MM.1S (cell line): ENCODE measurements at regions not wholly inside any gene's neighbourhood (a gene's known extent, or its start where the extent isn't known, plus 50 kb on each side); places are given as distances from the start of the nearest gene placed in this dataset.

ENCODE experiments used
- DNase-seq: peaks from one replicate; pipeline ENCODE4 v3.0.0-alpha.2; 2015
- H2AFZ ChIP-seq: fragments of 300-600 bp; sonication (generic); 2 replicates; pipeline ENCODE4 v1.6.0; 2016; ENCODE audit warnings: antibody characterized with exemption, low read length
- H3F3A ChIP-seq: fragments of 300-600 bp; sonication (generic); 2 replicates; pipeline ENCODE4 v1.6.1; 2016; ENCODE audit warnings: mild to moderate bottlenecking, antibody characterized with exemption, low read length, moderate library complexity, mixed read lengths; ENCODE audit not compliant: insufficient read depth
- H3K27ac ChIP-seq: fragments of 300-600 bp; sonication (generic); 2 replicates; pipeline ENCODE4 v1.5.1; 2016; ENCODE audit warnings: mild to moderate bottlenecking, low read length
- H3K27me3 ChIP-seq: fragments of 300-600 bp; sonication (generic); replicated peaks from 2 replicates; pipeline ENCODE4 v1.6.0; 2016; ENCODE audit warnings: low read length; ENCODE audit not compliant: insufficient read depth
- H3K36me3 ChIP-seq: fragments of 300-600 bp; sonication (generic); replicated peaks from 2 replicates; pipeline ENCODE4 v1.6.1; 2016; ENCODE audit warnings: mild to moderate bottlenecking, low read length, mixed read lengths; ENCODE audit not compliant: insufficient read depth
- H3K4me1 ChIP-seq: fragments of 300-600 bp; sonication (generic); 2 replicates; pipeline ENCODE4 v1.6.1; 2016; ENCODE audit warnings: low read length, mixed read lengths
- H3K4me2 ChIP-seq: fragments of 300-600 bp; sonication (generic); 2 replicates; pipeline ENCODE4 v1.6.0; 2016; ENCODE audit warnings: low read depth, low read length
- H3K4me3 ChIP-seq: fragments of 300-600 bp; sonication (generic); 2 replicates; pipeline ENCODE4 v1.5.1; 2016; ENCODE audit warnings: low read length, mixed read lengths
- H3K79me2 ChIP-seq: fragments of 300-600 bp; sonication (generic); 2 replicates; pipeline ENCODE4 v1.6.1; 2016; ENCODE audit warnings: mixed run types, low read length, mixed read lengths
- H3K9ac ChIP-seq: fragments of 300-600 bp; sonication (generic); 2 replicates; pipeline ENCODE4 v1.6.1; 2016; ENCODE audit warnings: low read length, mixed read lengths
- H3K9me2 ChIP-seq: fragments of 300-600 bp; sonication (generic); replicated peaks from 2 replicates; pipeline ENCODE4 v1.6.1; 2016; ENCODE audit warnings: mild to moderate bottlenecking, low read length, mixed read lengths; ENCODE audit not compliant: insufficient read depth
- H3K9me3 ChIP-seq: fragments of 300-600 bp; sonication (generic); replicated peaks from 2 replicates; pipeline ENCODE4 v1.6.1; 2016; ENCODE audit warnings: mild to moderate bottlenecking, low read length, mixed read lengths; ENCODE audit not compliant: insufficient read depth
- H4K20me1 ChIP-seq: fragments of 300-600 bp; sonication (generic); 2 replicates; pipeline ENCODE4 v1.6.1; 2016; ENCODE audit warnings: mild to moderate bottlenecking, low read length, moderate library complexity, mixed read lengths; ENCODE audit not compliant: insufficient read depth
- CTCF ChIP-seq: fragments of 300-600 bp; sonication (generic); IDR thresholded peaks from 2 replicates; pipeline ENCODE4 v1.5.1; 2016; ENCODE audit warnings: antibody characterized with exemption, low read length, mixed read lengths
- EZH2 ChIP-seq: fragments of 300-600 bp; sonication (generic); optimal IDR thresholded peaks from 2 replicates; pipeline ENCODE3; 2017; ENCODE audit warnings: low read depth, mild to moderate bottlenecking, antibody characterized with exemption, low read length, mixed read lengths
- EZH2phosphoT487 ChIP-seq: fragments of 300-600 bp; sonication (generic); IDR thresholded peaks from 2 replicates; pipeline ENCODE4 v1.6.1; 2018; ENCODE audit warnings: antibody characterized with exemption, low read length

- Histone ChIP-seq H4K20me1 (no peaks in the 10 kb centered on the region), H2AFZ (no peak overlapping the region), H3K9me2 (no peaks in the 10 kb centered on the region), H3K79me2 (no peaks in the 10 kb centered on the region), H3K27ac (no peak overlapping the region), H3K4me3 (no peak overlapping the region), H3K9me3 (no peaks in the 10 kb centered on the region), H3K4me1 (peaks cover 29% of the 10 kb centered on the region), H3K27me3 (no peaks in the 10 kb centered on the region), H3F3A (no peaks in the 10 kb centered on the region), H3K4me2 (no peak overlapping the region), H3K36me3 (no peaks in the 10 kb centered on the region), H3K9ac (no peak overlapping the region)
- no peak for DNase-seq
- TF ChIP-seq EZH2phosphoT487 (no peak), CTCF (no peak), EZH2 (no peak)
Measured at GRCh38 chr7:46454816-46455215, 533.7 kb upstream of the IGFBP3 start.

GRCh38 chr7:46452561-46453135 is 531.6 kb upstream of the IGFBP3 start:
- TF ChIP-seq CTCF (no peak), EZH2phosphoT487 (no peak), EZH2 (no peak)
- no peak overlapping the region for H3K4me2 ChIP-seq
- no peaks in the 10 kb centered on the region for H3K9me3 ChIP-seq
- no peak overlapping the region for H2AFZ ChIP-seq
- no peaks in the 10 kb centered on the region for H3K27me3 ChIP-seq
- H3K27ac ChIP-seq = no peak overlapping the region
- no peaks in the 10 kb centered on the region for H3K36me3 ChIP-seq
- H3K9ac ChIP-seq = no peak overlapping the region
- no peak for DNase-seq
- H3K79me2 ChIP-seq = no peaks in the 10 kb centered on the region
- H3K9me2 ChIP-seq = no peaks in the 10 kb centered on the region
- no peak overlapping the region for H3K4me3 ChIP-seq
- H3F3A ChIP-seq = no peaks in the 10 kb centered on the region
- H4K20me1 ChIP-seq = no peaks in the 10 kb centered on the region
- H3K4me1 ChIP-seq = peaks cover 41% of the 10 kb centered on the region

- Histone ChIP-seq H3F3A (no peaks in the 10 kb centered on the region), H3K4me1 (peaks cover 33% of the 10 kb centered on the region), H3K4me2 (no peak overlapping the region), H3K9me2 (no peaks in the 10 kb centered on the region), H3K27me3 (no peaks in the 10 kb centered on the region), H3K27ac (no peak overlapping the region), H3K36me3 (no peaks in the 10 kb centered on the region), H3K9ac (no peak overlapping the region), H3K79me2 (no peaks in the 10 kb centered on the region), H2AFZ (no peak overlapping the region), H4K20me1 (no peaks in the 10 kb centered on the region), H3K9me3 (no peaks in the 10 kb centered on the region), H3K4me3 (no peak overlapping the region)
- no peak for DNase-seq
- TF ChIP-seq EZH2phosphoT487 (no peak), EZH2 (no peak), CTCF (no peak)
Measured at GRCh38 chr7:46451846-46452245, 530.8 kb upstream of the IGFBP3 start.
